ENCODE measurements at regions not wholly inside any gene's neighbourhood (a gene's known extent, or its start where the extent isn't known, plus 50 kb on each side); places are given as distances from the start of the nearest gene placed in this dataset.
A peak's percentile ranks its signal among the peaks of the same experiment; 100 is the strongest.

DNA sequence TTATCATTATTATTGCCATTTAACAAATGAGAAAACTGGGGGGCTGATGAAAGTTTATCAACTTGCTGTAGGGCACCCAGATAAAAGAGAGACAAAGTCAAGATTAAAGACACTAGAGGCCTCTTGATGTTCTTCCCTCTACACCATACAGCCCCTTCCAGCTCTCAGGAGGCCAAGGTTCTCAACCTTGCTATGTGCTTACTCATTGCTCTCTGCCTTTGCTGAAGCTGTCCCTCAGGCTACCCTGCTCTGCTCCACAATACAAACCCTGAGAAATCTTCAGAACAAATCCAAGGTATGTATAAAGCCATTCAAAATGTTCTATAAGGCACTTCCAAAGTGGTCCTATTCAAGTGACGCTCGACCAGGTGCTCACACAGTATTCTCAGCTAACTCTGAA lies 329.9 kb upstream of the TNP1 start:
- no peak for FAIRE-seq

DNA sequence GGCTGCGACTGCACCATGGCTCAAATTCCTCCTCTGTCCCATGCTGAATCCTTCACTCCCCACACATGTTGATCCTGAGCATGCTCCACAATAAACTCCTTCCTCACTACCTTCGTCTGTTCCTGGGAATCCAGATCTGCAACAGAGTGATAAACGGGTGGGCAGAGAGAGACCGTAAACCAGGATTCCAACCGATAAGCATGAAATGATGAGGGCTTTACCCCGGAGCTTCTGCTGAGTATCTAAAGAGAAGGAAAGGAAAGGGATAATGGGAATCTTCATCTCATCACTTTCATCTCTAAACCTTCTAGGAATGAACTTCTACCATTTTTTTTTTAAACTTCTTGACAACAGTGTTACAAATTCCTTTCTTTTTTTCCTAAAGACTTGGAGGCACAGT lies 329.3 kb upstream of the TNP1 start:
- DNase-seq (ENCODE audit: insufficient read length, low spot score) (no peak), FAIRE-seq (no peak)
- no peak for TF ChIP-seq SPI1 (IDR thresholded peaks at IDR 0.05; ENCODE audit: low read depth, low read length)

More for the DNA sequence above, 329.9 kb upstream of the TNP1 start:
- DNase-seq (ENCODE audit: insufficient read length, low spot score), result no peak
- TF ChIP-seq PAX5 (IDR thresholded peaks at IDR 0.05; ENCODE audit: insufficient read depth, low read length, severe bottlenecking) (no peak), POLR2A (IDR thresholded peaks at IDR 0.05; ENCODE audit: low read depth, low read length) (no peak), POU2F2 (IDR thresholded peaks at IDR 0.05; ENCODE audit: low read depth, low read length) (no peak), TAF1 (IDR thresholded peaks at IDR 0.05; ENCODE audit: low read depth, low read length) (no peak), SPI1 (IDR thresholded peaks at IDR 0.05; ENCODE audit: low read depth, low read length) (no peak), POLR2AphosphoS5 (IDR thresholded peaks at IDR 0.05; ENCODE audit: low read depth, low read length) (no peak)

DNA sequence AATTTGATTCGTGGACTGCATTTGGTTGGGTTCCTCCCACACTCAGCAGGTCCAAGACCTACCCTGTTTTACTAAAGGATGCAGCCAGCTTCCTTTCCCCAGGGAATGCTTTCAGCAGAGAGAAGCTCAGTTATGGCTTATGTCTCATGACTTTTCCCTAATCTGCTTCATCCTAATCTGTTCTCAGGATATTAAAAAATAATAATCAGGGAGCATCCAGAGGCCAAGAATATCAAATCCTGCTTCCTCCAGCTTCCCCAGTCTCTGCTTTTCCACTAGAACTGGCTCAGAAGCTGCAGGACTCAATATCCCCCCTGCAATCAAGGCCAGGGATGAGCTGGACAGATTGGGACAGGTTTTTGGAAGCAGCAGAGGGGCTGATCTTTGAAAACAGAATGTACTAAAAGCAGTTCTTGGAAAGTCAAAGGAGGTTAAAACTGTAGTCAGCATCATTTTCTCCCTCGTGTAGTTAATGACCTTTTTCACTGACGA lies 326.9 kb upstream of the TNP1 start:
- DNase-seq (ENCODE audit: insufficient read length, low spot score) (no peak), FAIRE-seq (no peak)
- TF ChIP-seq PAX5 (IDR thresholded peaks at IDR 0.05; ENCODE audit: insufficient read depth, low read length, severe bottlenecking), result no peak
- TF ChIP-seq TAF1 (IDR thresholded peaks at IDR 0.05; ENCODE audit: low read depth, low read length), result no peak
- TF ChIP-seq POU2F2 (IDR thresholded peaks at IDR 0.05; ENCODE audit: low read depth, low read length), result no peak

DNA sequence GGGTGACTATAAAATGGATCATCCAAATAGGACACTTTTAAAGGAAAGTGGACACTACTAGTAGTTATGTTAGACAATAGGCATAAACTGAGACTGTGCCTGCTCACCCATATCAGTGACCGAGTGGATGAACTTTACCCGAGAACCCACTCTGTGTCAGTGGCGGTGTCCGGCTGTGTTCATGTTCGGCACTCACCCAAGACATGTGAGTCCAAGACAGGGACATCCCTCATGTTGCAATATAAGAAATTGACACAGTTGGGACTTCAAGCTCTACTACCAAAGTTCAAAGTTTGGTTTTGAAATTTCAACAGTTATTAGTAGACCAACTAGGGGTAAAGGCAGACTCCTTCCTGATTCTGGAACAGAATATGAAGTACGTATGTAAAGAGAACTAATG lies 326.3 kb upstream of the TNP1 start:
- FAIRE-seq (no peak), DNase-seq (ENCODE audit: insufficient read length, low spot score) (no peak)
- TF ChIP-seq SPI1 (IDR thresholded peaks at IDR 0.05; ENCODE audit: low read depth, low read length) (no peak), PAX5 (IDR thresholded peaks at IDR 0.05; ENCODE audit: insufficient read depth, low read length, severe bottlenecking) (no peak), POLR2A (IDR thresholded peaks at IDR 0.05; ENCODE audit: low read depth, low read length) (no peak), POLR2AphosphoS5 (IDR thresholded peaks at IDR 0.05; ENCODE audit: low read depth, low read length) (no peak), TAF1 (IDR thresholded peaks at IDR 0.05; ENCODE audit: low read depth, low read length) (no peak), POU2F2 (IDR thresholded peaks at IDR 0.05; ENCODE audit: low read depth, low read length) (no peak)

DNA sequence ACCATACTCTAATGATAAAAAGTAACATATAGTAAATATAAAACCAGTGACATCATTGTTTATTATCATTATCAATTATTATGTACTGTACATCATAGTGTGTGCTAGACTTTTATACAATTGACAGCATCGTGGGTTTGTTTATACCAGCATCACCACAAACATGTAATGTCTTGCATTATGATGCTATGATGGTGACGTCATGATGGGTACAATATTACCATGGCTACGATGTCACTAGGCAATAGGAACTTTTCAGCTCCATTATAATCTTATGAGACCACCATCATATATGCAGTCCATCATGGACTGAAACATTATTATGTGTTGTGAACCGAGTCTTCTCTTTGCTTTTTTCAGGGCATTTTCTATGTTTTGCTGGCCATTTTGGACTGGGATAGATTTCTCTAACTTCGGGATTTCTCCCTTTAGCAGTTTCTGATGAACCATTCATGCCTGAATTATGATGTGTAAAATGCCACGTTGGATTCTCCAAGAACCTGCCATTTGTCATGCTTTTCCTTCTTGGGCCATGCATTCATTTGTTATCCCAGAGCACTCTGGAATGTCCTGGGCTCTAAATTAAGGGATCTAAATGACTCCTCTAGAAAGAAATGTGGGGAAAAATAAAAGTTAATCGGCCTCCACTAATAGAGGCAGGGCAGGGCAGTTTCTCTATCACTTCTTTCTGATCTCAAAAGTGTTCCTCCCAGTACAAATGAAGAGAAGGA lies 325.6 kb upstream of the TNP1 start:
- no peak for TF ChIP-seq POLR2A (IDR thresholded peaks at IDR 0.05; ENCODE audit: low read depth, low read length)
- no peak for TF ChIP-seq POLR2AphosphoS5 (IDR thresholded peaks at IDR 0.05; ENCODE audit: low read depth, low read length)
- TF ChIP-seq TAF1 (IDR thresholded peaks at IDR 0.05; ENCODE audit: low read depth, low read length), result no peak
- TF ChIP-seq POU2F2 (IDR thresholded peaks at IDR 0.05; ENCODE audit: low read depth, low read length), result no peak
- no peak for TF ChIP-seq SPI1 (IDR thresholded peaks at IDR 0.05; ENCODE audit: low read depth, low read length)
- TF ChIP-seq PAX5 (IDR thresholded peaks at IDR 0.05; ENCODE audit: insufficient read depth, low read length, severe bottlenecking), result no peak
- FAIRE-seq, result peak; percentile 76
- DNase-seq (ENCODE audit: insufficient read length, low spot score), result no peak

DNA sequence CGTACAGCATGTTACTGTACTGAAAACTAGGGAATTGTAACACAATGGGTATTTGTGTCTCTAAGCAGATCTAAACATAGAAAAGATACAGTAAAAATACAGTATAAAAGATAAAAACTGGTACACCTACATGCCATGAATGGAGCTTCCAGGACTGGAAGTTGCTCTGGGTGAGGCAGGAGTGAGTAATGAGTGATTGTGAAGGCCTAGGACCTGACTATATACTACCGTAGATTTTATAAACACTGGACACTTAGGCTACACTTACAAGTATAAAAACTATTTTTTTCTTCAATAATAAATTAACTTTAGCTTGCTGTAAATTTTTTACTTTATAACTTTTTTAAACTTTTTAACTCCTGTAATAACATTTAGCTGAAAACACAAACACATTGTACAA lies 324.4 kb upstream of the TNP1 start:
- TF ChIP-seq TAF1 (IDR thresholded peaks at IDR 0.05; ENCODE audit: low read depth, low read length) (no peak), SPI1 (IDR thresholded peaks at IDR 0.05; ENCODE audit: low read depth, low read length) (no peak), POU2F2 (IDR thresholded peaks at IDR 0.05; ENCODE audit: low read depth, low read length) (no peak), PAX5 (IDR thresholded peaks at IDR 0.05; ENCODE audit: insufficient read depth, low read length, severe bottlenecking) (no peak)
- DNase-seq (ENCODE audit: insufficient read length, low spot score) (no peak), FAIRE-seq (no peak)

DNA sequence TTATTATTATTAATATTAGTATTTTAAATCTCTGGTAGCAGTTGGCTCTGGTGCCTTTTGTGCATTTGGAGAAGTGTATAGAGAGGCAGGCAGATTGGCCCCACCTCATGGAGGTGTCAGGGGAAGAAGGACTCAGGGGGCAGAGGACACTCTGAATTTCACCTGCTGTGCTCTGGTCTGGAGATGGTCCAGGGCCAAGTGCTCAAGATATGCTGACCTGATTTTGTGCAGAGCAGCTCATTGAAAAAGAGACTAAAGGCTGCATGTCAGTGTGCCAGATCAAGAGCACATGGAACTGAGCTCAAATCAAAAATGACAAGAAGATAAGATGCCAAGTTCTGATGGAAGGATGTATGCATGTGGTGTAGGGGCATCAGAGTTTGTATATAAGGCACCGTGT lies 323.6 kb upstream of the TNP1 start:
- FAIRE-seq (no peak), DNase-seq (ENCODE audit: insufficient read length, low spot score) (no peak)
- TF ChIP-seq POLR2AphosphoS5 (IDR thresholded peaks at IDR 0.05; ENCODE audit: low read depth, low read length), result no peak
- no peak for TF ChIP-seq POLR2A (IDR thresholded peaks at IDR 0.05; ENCODE audit: low read depth, low read length)
- TF ChIP-seq TAF1 (IDR thresholded peaks at IDR 0.05; ENCODE audit: low read depth, low read length), result no peak
- TF ChIP-seq SPI1 (IDR thresholded peaks at IDR 0.05; ENCODE audit: low read depth, low read length), result no peak

DNA sequence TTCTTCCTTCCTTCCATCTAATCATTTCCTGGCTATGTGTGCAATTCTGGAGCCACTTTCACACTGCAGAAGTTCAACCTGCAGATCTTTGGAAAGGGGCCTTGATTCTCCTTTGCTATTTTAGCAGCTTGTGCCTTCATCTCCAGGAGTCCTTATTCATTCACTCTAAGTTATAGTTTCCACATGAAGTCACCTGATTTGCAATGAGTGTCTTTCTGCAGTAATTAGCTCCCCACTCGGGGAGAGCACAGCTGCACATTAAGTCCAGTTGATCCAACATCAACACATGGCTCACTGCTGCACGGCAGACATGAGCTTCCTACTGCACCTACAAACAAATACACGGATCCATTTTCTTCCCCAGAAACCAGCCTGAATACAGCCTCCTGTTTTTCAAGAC lies 323.1 kb upstream of the TNP1 start:
- FAIRE-seq (no peak), DNase-seq (ENCODE audit: insufficient read length, low spot score) (no peak)
- TF ChIP-seq TAF1 (IDR thresholded peaks at IDR 0.05; ENCODE audit: low read depth, low read length) (no peak), PAX5 (IDR thresholded peaks at IDR 0.05; ENCODE audit: insufficient read depth, low read length, severe bottlenecking) (no peak), POLR2AphosphoS5 (IDR thresholded peaks at IDR 0.05; ENCODE audit: low read depth, low read length) (no peak), POLR2A (IDR thresholded peaks at IDR 0.05; ENCODE audit: low read depth, low read length) (no peak), SPI1 (IDR thresholded peaks at IDR 0.05; ENCODE audit: low read depth, low read length) (no peak), POU2F2 (IDR thresholded peaks at IDR 0.05; ENCODE audit: low read depth, low read length) (no peak)

DNA sequence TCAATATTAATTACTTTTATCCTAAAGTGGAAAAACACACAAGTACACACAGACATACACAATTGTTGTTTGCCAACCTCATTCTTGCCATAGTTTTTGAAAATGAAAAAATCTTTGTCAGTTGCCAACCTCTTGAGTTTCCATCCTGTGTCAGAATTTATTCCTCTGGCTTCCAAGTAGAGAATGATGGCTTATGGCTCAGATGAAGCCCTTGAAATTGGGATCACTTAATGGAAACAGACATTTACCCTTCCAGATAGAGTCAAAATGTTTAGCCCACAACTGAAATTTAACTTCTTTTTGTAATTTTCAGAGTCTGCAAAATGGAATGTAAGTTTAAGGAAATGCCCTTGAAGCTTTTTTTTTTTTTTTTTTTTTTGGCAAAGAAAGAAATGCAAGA lies 321.6 kb upstream of the TNP1 start:
- TF ChIP-seq TAF1 (IDR thresholded peaks at IDR 0.05; ENCODE audit: low read depth, low read length), result no peak
- no peak for TF ChIP-seq POLR2A (IDR thresholded peaks at IDR 0.05; ENCODE audit: low read depth, low read length)
- no peak for TF ChIP-seq POU2F2 (IDR thresholded peaks at IDR 0.05; ENCODE audit: low read depth, low read length)
- no peak for TF ChIP-seq SPI1 (IDR thresholded peaks at IDR 0.05; ENCODE audit: low read depth, low read length)
- TF ChIP-seq POLR2AphosphoS5 (IDR thresholded peaks at IDR 0.05; ENCODE audit: low read depth, low read length), result no peak
- no peak for TF ChIP-seq PAX5 (IDR thresholded peaks at IDR 0.05; ENCODE audit: insufficient read depth, low read length, severe bottlenecking)
- FAIRE-seq (no peak), DNase-seq (ENCODE audit: insufficient read length, low spot score) (no peak)

DNA sequence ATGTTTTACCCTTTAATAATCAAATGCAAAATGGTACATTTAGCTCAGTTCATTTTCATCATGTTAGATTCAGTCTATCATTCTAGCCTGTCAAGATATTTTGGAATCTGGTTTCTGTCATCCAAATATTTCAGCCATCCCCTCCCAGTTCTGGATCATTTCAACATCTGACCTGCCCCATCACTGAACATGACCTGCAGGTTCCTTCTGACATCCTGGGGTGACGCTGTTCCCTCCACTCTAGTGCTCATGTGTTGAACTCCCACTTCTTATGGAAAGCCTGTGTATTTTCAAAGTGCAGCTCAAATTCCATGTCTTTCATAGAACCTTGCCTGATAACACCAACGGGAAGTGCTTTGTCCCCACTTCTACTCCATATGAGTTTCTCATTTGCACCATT lies 320.0 kb upstream of the TNP1 start:
- no peak for DNase-seq (ENCODE audit: insufficient read length, low spot score)
- TF ChIP-seq POU2F2 (IDR thresholded peaks at IDR 0.05; ENCODE audit: low read depth, low read length) (no peak), POLR2A (IDR thresholded peaks at IDR 0.05; ENCODE audit: low read depth, low read length) (no peak), POLR2AphosphoS5 (IDR thresholded peaks at IDR 0.05; ENCODE audit: low read depth, low read length) (no peak), PAX5 (IDR thresholded peaks at IDR 0.05; ENCODE audit: insufficient read depth, low read length, severe bottlenecking) (no peak), SPI1 (IDR thresholded peaks at IDR 0.05; ENCODE audit: low read depth, low read length) (no peak), TAF1 (IDR thresholded peaks at IDR 0.05; ENCODE audit: low read depth, low read length) (no peak)
- no peak for FAIRE-seq
